ENCODE measurements at regions not wholly inside any gene's neighbourhood (a gene's known extent, or its start where the extent isn't known, plus 50 kb on each side); places are given as distances from the start of the nearest gene placed in this dataset.

DNA sequence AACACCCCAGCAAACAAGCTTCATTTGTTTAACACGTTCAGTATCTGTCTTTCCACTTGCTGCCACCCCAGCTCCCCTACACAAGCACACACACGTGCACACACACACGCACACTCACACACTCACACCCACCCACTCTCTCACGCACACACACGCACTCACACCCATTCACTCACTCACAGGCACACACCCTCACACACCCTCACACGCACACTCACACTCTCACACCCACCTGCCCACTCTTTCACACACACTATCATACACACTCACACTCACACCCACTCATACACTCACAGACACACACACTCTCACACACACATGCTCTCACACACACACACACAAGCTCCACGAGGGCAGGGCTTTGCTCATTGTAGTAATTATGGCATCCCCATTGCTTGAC is 378.8 kb upstream of the SULF2 start:
- Histone ChIP-seq H3K4me3 (no peak overlapping the region), H3K36me3 (no peaks in the 10 kb centered on the region), H3K27ac (no peak overlapping the region), H3K27me3 (no peaks in the 10 kb centered on the region), H3K9me3 (ENCODE audit: low read depth) (no peaks in the 10 kb centered on the region), H3K4me1 (ENCODE audit: low read depth) (no peaks in the 10 kb centered on the region)
- no peak for DNase-seq (ENCODE audit: low read depth in 1 of 2, low spot score in 1 of 2)
- TF ChIP-seq, protein P1, sequence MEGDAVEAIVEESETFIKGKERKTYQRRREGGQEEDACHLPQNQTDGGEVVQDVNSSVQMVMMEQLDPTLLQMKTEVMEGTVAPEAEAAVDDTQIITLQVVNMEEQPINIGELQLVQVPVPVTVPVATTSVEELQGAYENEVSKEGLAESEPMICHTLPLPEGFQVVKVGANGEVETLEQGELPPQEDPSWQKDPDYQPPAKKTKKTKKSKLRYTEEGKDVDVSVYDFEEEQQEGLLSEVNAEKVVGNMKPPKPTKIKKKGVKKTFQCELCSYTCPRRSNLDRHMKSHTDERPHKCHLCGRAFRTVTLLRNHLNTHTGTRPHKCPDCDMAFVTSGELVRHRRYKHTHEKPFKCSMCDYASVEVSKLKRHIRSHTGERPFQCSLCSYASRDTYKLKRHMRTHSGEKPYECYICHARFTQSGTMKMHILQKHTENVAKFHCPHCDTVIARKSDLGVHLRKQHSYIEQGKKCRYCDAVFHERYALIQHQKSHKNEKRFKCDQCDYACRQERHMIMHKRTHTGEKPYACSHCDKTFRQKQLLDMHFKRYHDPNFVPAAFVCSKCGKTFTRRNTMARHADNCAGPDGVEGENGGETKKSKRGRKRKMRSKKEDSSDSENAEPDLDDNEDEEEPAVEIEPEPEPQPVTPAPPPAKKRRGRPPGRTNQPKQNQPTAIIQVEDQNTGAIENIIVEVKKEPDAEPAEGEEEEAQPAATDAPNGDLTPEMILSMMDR (IDR thresholded peaks at IDR 0.05; ENCODE audit: low read depth, low read length) = no peak

DNA sequence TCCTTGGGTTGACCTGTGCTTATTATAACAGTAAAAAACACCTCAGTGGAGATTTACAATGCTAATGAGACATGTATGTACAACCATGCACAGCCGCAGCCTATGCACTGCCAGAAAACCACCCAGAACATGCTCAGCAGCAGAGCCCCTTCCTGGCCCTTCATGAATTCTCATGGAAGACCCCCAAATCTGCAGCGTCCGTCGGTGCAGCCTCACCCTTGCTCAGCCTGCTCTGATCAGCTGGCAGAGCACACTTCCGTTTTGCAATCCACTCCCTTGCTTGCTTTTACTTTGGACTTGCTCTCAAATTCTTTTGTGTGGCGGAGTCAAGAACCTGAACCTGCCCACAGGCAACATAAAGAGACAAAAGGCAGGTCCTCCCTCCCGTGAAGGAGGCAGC is 378.2 kb upstream of the SULF2 start:
- Histone ChIP-seq H3K9me3 (ENCODE audit: low read depth) (no peaks in the 10 kb centered on the region), H3K36me3 (no peaks in the 10 kb centered on the region), H3K4me1 (ENCODE audit: low read depth) (no peaks in the 10 kb centered on the region), H3K27ac (no peak overlapping the region), H3K27me3 (no peaks in the 10 kb centered on the region), H3K4me3 (no peak overlapping the region)
- TF ChIP-seq, protein P1 (IDR thresholded peaks at IDR 0.05; ENCODE audit: low read depth, low read length) = no peak
- no peak for DNase-seq (ENCODE audit: low read depth in 1 of 2, low spot score in 1 of 2)

DNA sequence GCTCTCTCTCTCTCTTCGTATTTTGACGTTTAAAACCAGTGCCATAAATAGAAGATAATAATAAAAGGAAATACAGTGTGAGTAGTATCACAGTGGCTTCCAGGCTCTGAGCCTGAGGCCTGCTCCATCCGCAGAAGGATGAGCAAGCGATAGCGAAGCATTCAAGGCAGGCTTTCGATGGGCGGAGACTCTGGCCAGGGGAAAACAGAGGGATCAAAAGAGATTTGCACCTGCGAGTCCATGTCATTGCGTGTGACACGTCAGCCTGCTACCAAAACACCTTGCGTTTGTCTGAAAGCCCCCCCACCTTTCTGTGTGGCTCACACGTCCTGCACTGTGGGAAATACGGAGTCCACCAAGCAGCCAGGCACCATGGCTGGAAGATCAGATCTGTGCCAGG is 377.3 kb upstream of the SULF2 start:
- no peak for DNase-seq (ENCODE audit: low read depth in 1 of 2, low spot score in 1 of 2)
- Histone ChIP-seq H3K9me3 (ENCODE audit: low read depth) (no peaks in the 10 kb centered on the region), H3K36me3 (no peaks in the 10 kb centered on the region), H3K27ac (no peak overlapping the region), H3K4me1 (ENCODE audit: low read depth) (no peaks in the 10 kb centered on the region), H3K27me3 (no peaks in the 10 kb centered on the region), H3K4me3 (no peak overlapping the region)
- TF ChIP-seq, protein P1 (IDR thresholded peaks at IDR 0.05; ENCODE audit: low read depth, low read length) = no peak

DNA sequence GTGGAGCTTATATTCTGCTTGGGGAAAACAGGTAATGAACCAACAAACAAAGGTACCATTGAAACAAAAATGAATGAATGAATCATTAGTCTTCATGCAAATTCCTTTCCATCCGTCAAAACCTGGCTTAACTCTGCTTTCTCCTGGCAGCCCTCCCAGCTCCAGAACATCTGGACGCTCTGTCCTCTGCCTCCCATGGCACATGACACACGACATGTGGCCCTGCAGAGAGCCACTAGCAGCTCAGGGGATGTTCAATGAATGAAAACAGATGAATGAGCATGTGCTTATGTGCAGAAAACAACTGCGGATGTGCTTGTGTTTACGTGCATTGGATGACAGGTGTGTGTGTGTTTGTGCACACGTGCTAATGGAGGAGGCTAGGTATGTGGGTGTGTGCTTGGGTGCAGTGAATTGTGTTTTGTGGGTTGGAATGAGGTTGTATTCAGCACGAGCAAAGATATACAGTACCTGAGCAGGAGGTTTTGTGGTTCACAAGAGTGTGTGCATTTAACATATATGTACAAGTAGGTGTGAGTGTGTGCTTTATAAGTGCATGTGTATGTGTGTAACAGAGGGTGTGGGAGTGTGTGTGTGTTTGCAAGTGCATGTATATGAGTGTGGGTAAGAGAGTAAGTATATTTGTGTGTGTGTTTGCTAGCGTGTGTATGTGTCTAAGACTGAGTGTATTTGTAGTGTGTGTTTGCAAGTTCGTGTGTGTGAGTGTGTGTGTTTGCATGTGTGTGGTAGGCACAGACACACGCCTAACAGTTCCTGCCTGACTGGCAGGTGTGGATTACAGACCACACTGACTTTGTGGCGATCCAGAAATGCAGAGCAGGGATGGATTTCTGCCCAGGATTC is 374.1 kb upstream of the SULF2 start:
- Histone ChIP-seq H3K9me3 (ENCODE audit: low read depth) (no peaks in the 10 kb centered on the region), H3K4me3 (no peak overlapping the region), H3K27me3 (no peaks in the 10 kb centered on the region), H3K4me1 (ENCODE audit: low read depth) (no peaks in the 10 kb centered on the region), H3K27ac (no peak overlapping the region), H3K36me3 (no peaks in the 10 kb centered on the region)
- TF ChIP-seq, protein P1 (IDR thresholded peaks at IDR 0.05; ENCODE audit: low read depth, low read length) = no peak
- peak in 1 of 2 donors; percentile 25 for DNase-seq (ENCODE audit: low read depth in 1 of 2, low spot score in 1 of 2)

DNA sequence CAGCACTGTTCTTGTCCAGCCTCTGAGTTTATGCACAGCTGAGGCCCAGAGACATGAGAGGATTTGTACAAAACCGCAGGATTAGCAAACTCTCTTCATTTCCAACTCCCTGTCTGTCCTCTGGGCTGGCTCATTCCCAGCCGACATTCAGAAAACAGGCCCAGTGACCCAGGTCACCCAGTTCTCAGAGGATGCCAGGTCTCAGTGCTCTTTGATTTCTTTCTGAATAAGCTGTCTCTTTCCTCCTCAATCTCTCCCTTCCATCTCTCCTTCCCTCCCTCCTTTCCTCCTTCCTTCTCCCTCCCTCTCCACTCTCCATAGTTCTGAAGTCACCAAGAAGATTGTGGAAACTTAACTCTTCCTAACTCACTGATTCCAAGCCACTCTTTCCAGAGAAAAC is 372.7 kb upstream of the SULF2 start:
- Histone ChIP-seq H3K4me3 (no peak overlapping the region), H3K27me3 (no peaks in the 10 kb centered on the region), H3K4me1 (ENCODE audit: low read depth) (no peaks in the 10 kb centered on the region), H3K27ac (no peak overlapping the region), H3K36me3 (no peaks in the 10 kb centered on the region), H3K9me3 (ENCODE audit: low read depth) (no peaks in the 10 kb centered on the region)
- TF ChIP-seq, protein P1 (IDR thresholded peaks at IDR 0.05; ENCODE audit: low read depth, low read length) = no peak
- peak in 1 of 2 donors; percentile 70 for DNase-seq (ENCODE audit: low read depth in 1 of 2, low spot score in 1 of 2)
